Upper lobe of right lung (tissue), 1 donor: ENCODE measurements at regions not wholly inside any gene's neighbourhood (a gene's known extent, or its start where the extent isn't known, plus 50 kb on each side); places are given as distances from the start of the nearest gene placed in this dataset.

Experiments used
- ATAC-seq: fragments of 200-7000 bp; cut with Tn5 transposase; one replicate; pipeline ENCODE4 v1.9.1; 2020; ENCODE audit warnings: mild to moderate bottlenecking, moderate library complexity
- DNase-seq: peaks from one replicate; pipeline ENCODE4 v3.0.0-alpha.2; 2020
- H3K27ac ChIP-seq: fragments of 200-600 bp; one replicate; pipeline ENCODE4 v1.8.0; 2022
- H3K27me3 ChIP-seq: fragments of 200-600 bp; one replicate; pipeline ENCODE4 v1.8.0; 2022; ENCODE audit warnings: mild to moderate bottlenecking
- H3K36me3 ChIP-seq: fragments of 200-600 bp; one replicate; pipeline ENCODE4 v1.8.0; 2022
- H3K4me1 ChIP-seq: fragments of 200-600 bp; one replicate; pipeline ENCODE4 v1.8.0; 2022
- H3K4me3 ChIP-seq: fragments of 200-600 bp; one replicate; pipeline ENCODE4 v1.8.0; 2022; ENCODE audit warnings: mild to moderate bottlenecking
- H3K9me3 ChIP-seq: fragments of 200-600 bp; one replicate; pipeline ENCODE4 v1.8.0; 2022
- CTCF ChIP-seq: fragments of 200-600 bp; IDR thresholded peaks from one replicate; pipeline ENCODE4 v1.8.0; 2022; ENCODE audit warnings: antibody characterized with exemption
- intact Hi-C: fragments of 100-400 bp; cut with DNase I; formaldehyde crosslinking; loops from one replicate; pipeline ENCODE4 v1.11.0; 2022
- donor health status: DM: no; HTN: yes; CAD: no; lungs with severe emphysema.

GRCh38 chr14:97097296-97097695 is 300.1 kb downstream of the VRK1 start:
- TF ChIP-seq CTCF = no peak

GRCh38 chr14:97100306-97100705 is 303.1 kb downstream of the VRK1 start:
- Histone ChIP-seq H3K27ac (no peak overlapping the region), H3K4me3 (no peak overlapping the region), H3K9me3 (no peaks in the 10 kb centered on the region), H3K27me3 (no peaks in the 10 kb centered on the region), H3K4me1 (no peaks in the 10 kb centered on the region), H3K36me3 (no peaks in the 10 kb centered on the region)
- DNase-seq = no peak
- no peak for TF ChIP-seq CTCF
- intact Hi-C loops = no loop called here
- no peak for ATAC-seq

More at GRCh38 chr14:97097296-97097695, 300.1 kb downstream of the VRK1 start:
- H3K27ac ChIP-seq = no peak overlapping the region
- no peaks in the 10 kb centered on the region for H3K9me3 ChIP-seq
- H3K27me3 ChIP-seq = no peaks in the 10 kb centered on the region
- H3K36me3 ChIP-seq = no peaks in the 10 kb centered on the region
- intact Hi-C loops = no loop called here
- DNase-seq = no peak
- H3K4me1 ChIP-seq = no peaks in the 10 kb centered on the region
- ATAC-seq = no peak
- no peak overlapping the region for H3K4me3 ChIP-seq

GRCh38 chr14:97101561-97101960 is 304.4 kb downstream of the VRK1 start:
- no peak for TF ChIP-seq CTCF
- Histone ChIP-seq H3K9me3 (no peaks in the 10 kb centered on the region), H3K27me3 (no peaks in the 10 kb centered on the region), H3K4me3 (no peak overlapping the region), H3K4me1 (no peaks in the 10 kb centered on the region), H3K36me3 (no peaks in the 10 kb centered on the region), H3K27ac (no peak overlapping the region)
- ATAC-seq = no peak
- intact Hi-C loops = no loop called here
- DNase-seq = no peak

GRCh38 chr14:97104029-97104428 is 306.8 kb downstream of the VRK1 start:
- TF ChIP-seq CTCF = no peak
- no peaks in the 10 kb centered on the region for H3K27me3 ChIP-seq
- no peaks in the 10 kb centered on the region for H3K4me1 ChIP-seq
- intact Hi-C loops = no loop called here
- no peak overlapping the region for H3K27ac ChIP-seq
- H3K36me3 ChIP-seq = no peaks in the 10 kb centered on the region
- no peaks in the 10 kb centered on the region for H3K9me3 ChIP-seq
- ATAC-seq (no peak), DNase-seq (no peak)
- H3K4me3 ChIP-seq = no peak overlapping the region

GRCh38 chr14:97106166-97106565 is 309.0 kb downstream of the VRK1 start:
- Histone ChIP-seq H3K36me3 (no peaks in the 10 kb centered on the region), H3K27ac (no peak overlapping the region), H3K27me3 (no peaks in the 10 kb centered on the region), H3K4me1 (no peaks in the 10 kb centered on the region), H3K4me3 (no peak overlapping the region), H3K9me3 (no peaks in the 10 kb centered on the region)
- DNase-seq = no peak
- TF ChIP-seq CTCF = no peak
- intact Hi-C loops = no loop called here
- no peak for ATAC-seq

GRCh38 chr14:97106609-97107008 is 309.4 kb downstream of the VRK1 start:
- ATAC-seq (no peak), DNase-seq (no peak)

More at GRCh38 chr14:97106609-97107008, 309.4 kb downstream of the VRK1 start:
- intact Hi-C loops = no loop called here
- Histone ChIP-seq H3K27ac (no peak overlapping the region), H3K27me3 (no peaks in the 10 kb centered on the region), H3K4me1 (no peaks in the 10 kb centered on the region), H3K36me3 (no peaks in the 10 kb centered on the region), H3K4me3 (no peak overlapping the region), H3K9me3 (no peaks in the 10 kb centered on the region)
- no peak for TF ChIP-seq CTCF
